ENCODE measurements at regions not wholly inside any gene's neighbourhood (a gene's known extent, or its start where the extent isn't known, plus 50 kb on each side); places are given as distances from the start of the nearest gene placed in this dataset.

GRCh38 chr9:38227656-38228055 is 158.6 kb upstream of the SHB start:
- H3K27me3 ChIP-seq (ENCODE audit: low read depth, low read length) = peaks cover 11% of the 10 kb centered on the region; the same call in 1 of the 2 replicates
- H3K79me2 ChIP-seq (ENCODE audit: low read length) = no peaks in the 10 kb centered on the region
- peak overlapping the region; percentile 85 for H3K4me3 ChIP-seq (ENCODE audit: low read length)
- TF ChIP-seq, protein P1, sequence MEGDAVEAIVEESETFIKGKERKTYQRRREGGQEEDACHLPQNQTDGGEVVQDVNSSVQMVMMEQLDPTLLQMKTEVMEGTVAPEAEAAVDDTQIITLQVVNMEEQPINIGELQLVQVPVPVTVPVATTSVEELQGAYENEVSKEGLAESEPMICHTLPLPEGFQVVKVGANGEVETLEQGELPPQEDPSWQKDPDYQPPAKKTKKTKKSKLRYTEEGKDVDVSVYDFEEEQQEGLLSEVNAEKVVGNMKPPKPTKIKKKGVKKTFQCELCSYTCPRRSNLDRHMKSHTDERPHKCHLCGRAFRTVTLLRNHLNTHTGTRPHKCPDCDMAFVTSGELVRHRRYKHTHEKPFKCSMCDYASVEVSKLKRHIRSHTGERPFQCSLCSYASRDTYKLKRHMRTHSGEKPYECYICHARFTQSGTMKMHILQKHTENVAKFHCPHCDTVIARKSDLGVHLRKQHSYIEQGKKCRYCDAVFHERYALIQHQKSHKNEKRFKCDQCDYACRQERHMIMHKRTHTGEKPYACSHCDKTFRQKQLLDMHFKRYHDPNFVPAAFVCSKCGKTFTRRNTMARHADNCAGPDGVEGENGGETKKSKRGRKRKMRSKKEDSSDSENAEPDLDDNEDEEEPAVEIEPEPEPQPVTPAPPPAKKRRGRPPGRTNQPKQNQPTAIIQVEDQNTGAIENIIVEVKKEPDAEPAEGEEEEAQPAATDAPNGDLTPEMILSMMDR (IDR thresholded peaks at IDR 0.05; ENCODE audit: low read depth, low read length) = no peak
- no peak for TF ChIP-seq EZH2phosphoT487 (IDR thresholded peaks at IDR 0.05; ENCODE audit: low read depth)
- peak overlapping the region; percentile 47 for H3K27ac ChIP-seq (ENCODE audit: low read length)
- H3K4me2 ChIP-seq (ENCODE audit: low read length) = peak overlapping the region; percentile 99
- peaks cover 19% of the 10 kb centered on the region for H3K4me1 ChIP-seq (ENCODE audit: low read length)
- no peaks in the 10 kb centered on the region for H3K9me3 ChIP-seq (ENCODE audit: insufficient read depth, low read length)
- peak overlapping the region; percentile 94 for H2AFZ ChIP-seq (ENCODE audit: low read depth, low read length)
- H3K9ac ChIP-seq (ENCODE audit: low read length) = peak overlapping the region; percentile 85
- H3K36me3 ChIP-seq (replicated peaks; ENCODE audit: low read depth, low read length) = no peaks in the 10 kb centered on the region
- no peaks in the 10 kb centered on the region for H4K20me1 ChIP-seq (ENCODE audit: insufficient read depth, low read length)

- H3K27ac ChIP-seq (ENCODE audit: low read length) = peak overlapping the region; percentile 47
- H3K9ac ChIP-seq (ENCODE audit: low read length) = peak overlapping the region; percentile 85
- H3K27me3 ChIP-seq (ENCODE audit: low read depth, low read length) = peaks cover 11% of the 10 kb centered on the region; the same call in 1 of the 2 replicates
- peak overlapping the region; percentile 85 for H3K4me3 ChIP-seq (ENCODE audit: low read length)
- no peaks in the 10 kb centered on the region for H3K36me3 ChIP-seq (replicated peaks; ENCODE audit: low read depth, low read length)
- H3K4me1 ChIP-seq (ENCODE audit: low read length) = peaks cover 19% of the 10 kb centered on the region
- no peaks in the 10 kb centered on the region for H3K9me3 ChIP-seq (ENCODE audit: insufficient read depth, low read length)
- no peaks in the 10 kb centered on the region for H4K20me1 ChIP-seq (ENCODE audit: insufficient read depth, low read length)
- peak overlapping the region; percentile 99 for H3K4me2 ChIP-seq (ENCODE audit: low read length)
- peak overlapping the region; percentile 94 for H2AFZ ChIP-seq (ENCODE audit: low read depth, low read length)
- H3K79me2 ChIP-seq (ENCODE audit: low read length) = no peaks in the 10 kb centered on the region
- no peak for TF ChIP-seq EZH2phosphoT487 (IDR thresholded peaks at IDR 0.05; ENCODE audit: low read depth)
- TF ChIP-seq, protein P1 (IDR thresholded peaks at IDR 0.05; ENCODE audit: low read depth, low read length) = no peak
These were observed 158.1 kb upstream of the SHB start for GRCh38 chr9:38227061-38227540.

GRCh38 chr9:38226491-38226951 is 157.5 kb upstream of the SHB start:
- H3K4me2 ChIP-seq (ENCODE audit: low read length) = peak overlapping the region; percentile 99
- no peaks in the 10 kb centered on the region for H3K36me3 ChIP-seq (replicated peaks; ENCODE audit: low read depth, low read length)
- H2AFZ ChIP-seq (ENCODE audit: low read depth, low read length) = 0 out of 2 replicates have a peak overlapping the region, but pooled peaks have one; percentile 6
- no peak overlapping the region for H3K9ac ChIP-seq (ENCODE audit: low read length)
- H4K20me1 ChIP-seq (ENCODE audit: insufficient read depth, low read length) = no peaks in the 10 kb centered on the region
- peaks cover 19% of the 10 kb centered on the region for H3K4me1 ChIP-seq (ENCODE audit: low read length)
- H3K9me3 ChIP-seq (ENCODE audit: insufficient read depth, low read length) = no peaks in the 10 kb centered on the region
- H3K27me3 ChIP-seq (ENCODE audit: low read depth, low read length) = peaks cover 11% of the 10 kb centered on the region; the same call in 1 of the 2 replicates
- no peak overlapping the region for H3K27ac ChIP-seq (ENCODE audit: low read length)
- no peak for TF ChIP-seq EZH2phosphoT487 (IDR thresholded peaks at IDR 0.05; ENCODE audit: low read depth)
- TF ChIP-seq, protein P1 (IDR thresholded peaks at IDR 0.05; ENCODE audit: low read depth, low read length) = no peak
- peak overlapping the region; percentile 85 for H3K4me3 ChIP-seq (ENCODE audit: low read length)
- no peaks in the 10 kb centered on the region for H3K79me2 ChIP-seq (ENCODE audit: low read length)

DNA sequence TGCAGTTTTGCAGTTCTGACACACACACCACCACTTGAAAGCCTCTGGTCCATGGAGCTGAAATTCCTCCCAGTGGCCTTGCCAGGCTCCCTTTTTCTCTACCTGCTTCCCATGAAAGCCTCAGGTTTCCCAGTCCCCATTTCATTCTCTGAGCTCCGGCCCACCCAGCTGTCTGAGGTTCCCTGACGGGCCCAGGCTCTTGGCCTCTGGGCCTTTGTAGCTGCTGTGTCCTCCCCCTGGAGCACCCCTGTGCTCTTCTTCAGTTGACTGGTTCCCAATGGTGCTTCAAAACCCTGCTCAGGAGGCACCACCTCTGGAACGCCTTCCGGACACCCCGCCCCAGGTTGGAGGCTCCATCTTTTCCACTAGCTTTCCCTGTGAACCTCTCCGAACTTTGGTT is 155.9 kb upstream of the SHB start:
- Histone ChIP-seq H4K20me1 (ENCODE audit: insufficient read depth, low read length) (no peaks in the 10 kb centered on the region), H3K79me2 (ENCODE audit: low read length) (no peaks in the 10 kb centered on the region), H3K36me3 (replicated peaks; ENCODE audit: low read depth, low read length) (no peaks in the 10 kb centered on the region), H3K9me3 (ENCODE audit: insufficient read depth, low read length) (no peaks in the 10 kb centered on the region), H3K4me3 (ENCODE audit: low read length) (no peak overlapping the region), H3K27ac (ENCODE audit: low read length) (no peak overlapping the region), H2AFZ (ENCODE audit: low read depth, low read length) (no peak overlapping the region), H3K9ac (ENCODE audit: low read length) (no peak overlapping the region), H3K27me3 (ENCODE audit: low read depth, low read length) (peaks cover 8% of the 10 kb centered on the region; the same call in 1 of the 2 replicates), H3K4me2 (ENCODE audit: low read length) (no peak overlapping the region), H3K4me1 (ENCODE audit: low read length) (peaks cover 19% of the 10 kb centered on the region)
- TF ChIP-seq EZH2phosphoT487 (IDR thresholded peaks at IDR 0.05; ENCODE audit: low read depth) = no peak
- TF ChIP-seq, protein P1 (IDR thresholded peaks at IDR 0.05; ENCODE audit: low read depth, low read length) = no peak

Data from OCI-LY3 (cell line).